Kidney (tissue), 13 donors: ENCODE measurements at regions not wholly inside any gene's neighbourhood (a gene's known extent, or its start where the extent isn't known, plus 50 kb on each side); places are given as distances from the start of the nearest gene placed in this dataset.

Experiments
- DNase-seq, 5 donors: peaks; one replicate each; pipeline ENCODE4 v3.0.0-alpha.2; 2013 to 2020
- FAIRE-seq: peaks from 2 replicates; lab custom pipeline; 2012; peaks lifted over from hg19 to GRCh38; lab: Jason Lieb, UNC
- H3K27ac ChIP-seq, 2 donors: one replicate each; pipeline ENCODE4 v1.7.0; 2013; ENCODE audit warnings: low read depth in 2 of 2, low read length in 2 of 2, inconsistent platforms in 1 of 2
- H3K27me3 ChIP-seq: one replicate; pipeline ENCODE4 v1.7.1; 2013; ENCODE audit warnings: low read length, inconsistent platforms; ENCODE audit not compliant: control insufficient read depth, insufficient read depth
- H3K36me3 ChIP-seq, 3 donors: one replicate each; pipeline versions ENCODE4 v1.7.0 to v1.7.1; 2013; ENCODE audit warnings: low read length in 3 of 3, control low read depth in 1 of 3, inconsistent platforms in 1 of 3; ENCODE audit not compliant: insufficient read depth in 3 of 3, control insufficient read depth in 2 of 3
- H3K4me1 ChIP-seq, 3 donors: one replicate each; pipeline versions ENCODE4 v1.7.0 to v1.7.1; 2013; ENCODE audit warnings: low read length in 3 of 3, inconsistent platforms in 1 of 3, low read depth in 1 of 3; ENCODE audit not compliant: control insufficient read depth in 2 of 3, insufficient read depth in 2 of 3
- H3K4me3 ChIP-seq, 3 donors: one replicate each; pipeline versions ENCODE4 v1.7.0 to v1.8.1; 2013; ENCODE audit warnings: low read length in 3 of 3, control low read depth in 1 of 3, inconsistent platforms in 1 of 3
- H3K9ac ChIP-seq, 3 donors: one replicate each; pipeline versions ENCODE4 v1.7.0 to v1.7.1; 2013; ENCODE audit warnings: low read length in 3 of 3, control low read depth in 1 of 3, inconsistent platforms in 1 of 3
- H3K9me3 ChIP-seq, 3 donors: one replicate each; pipeline versions ENCODE4 v1.7.0 to v1.7.1; 2013; ENCODE audit warnings: low read length in 3 of 3, control low read depth in 1 of 3, inconsistent platforms in 1 of 3; ENCODE audit not compliant: control insufficient read depth in 2 of 3, insufficient read depth in 1 of 3
- intact Hi-C: fragments of 100-400 bp; cut with DNase I; formaldehyde crosslinking; loops from one replicate; pipeline ENCODE4 v1.11.1; 2022
- TF ChIP-seq, protein P1 (sequence below): IDR thresholded peaks from 3 replicates; pipeline ENCODE4 v1.5.1; 2012; ENCODE audit warnings: mild to moderate bottlenecking, moderate library complexity, borderline replicate concordance; ENCODE audit not compliant: insufficient read depth; ENCODE audit errors: extremely low read depth
- donor health status: control.
- donor health status: control.
- donor health status: control.
- donor health status: control.
- donor health status: control.
- donor health status: DM: yes; HTN: yes; CAD: no.
- donor health status: Normal renal cell carcinoma (clear cell type).

DNA sequence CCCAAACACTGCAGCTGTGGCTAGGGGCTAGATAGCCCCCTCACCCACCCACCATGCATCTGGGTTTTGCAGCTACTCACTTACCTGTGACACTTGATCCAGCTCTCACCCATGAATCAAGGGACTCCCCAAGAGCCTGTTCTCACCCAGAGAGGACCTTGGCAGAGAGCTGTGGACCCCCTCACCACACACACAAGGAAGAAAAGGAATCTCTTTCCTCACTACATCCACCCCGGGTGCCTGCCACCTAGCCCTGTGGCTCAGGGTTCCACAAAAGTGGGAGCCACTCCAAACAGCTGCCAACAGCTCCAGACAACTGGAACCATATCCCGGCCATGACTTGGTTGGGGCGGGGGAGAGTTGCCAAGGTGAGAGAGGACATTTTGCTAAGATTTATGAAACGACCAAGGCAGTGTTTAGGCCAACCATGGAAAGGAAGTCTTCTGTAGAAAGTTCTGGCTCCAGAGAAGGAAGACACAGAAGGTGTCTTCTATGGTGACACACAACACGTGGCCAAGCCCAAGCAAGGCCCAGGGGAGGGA lies 522.1 kb upstream of the RAB6C start:
- no peaks in the 10 kb centered on the region for H3K4me1 ChIP-seq
- TF ChIP-seq, protein P1, sequence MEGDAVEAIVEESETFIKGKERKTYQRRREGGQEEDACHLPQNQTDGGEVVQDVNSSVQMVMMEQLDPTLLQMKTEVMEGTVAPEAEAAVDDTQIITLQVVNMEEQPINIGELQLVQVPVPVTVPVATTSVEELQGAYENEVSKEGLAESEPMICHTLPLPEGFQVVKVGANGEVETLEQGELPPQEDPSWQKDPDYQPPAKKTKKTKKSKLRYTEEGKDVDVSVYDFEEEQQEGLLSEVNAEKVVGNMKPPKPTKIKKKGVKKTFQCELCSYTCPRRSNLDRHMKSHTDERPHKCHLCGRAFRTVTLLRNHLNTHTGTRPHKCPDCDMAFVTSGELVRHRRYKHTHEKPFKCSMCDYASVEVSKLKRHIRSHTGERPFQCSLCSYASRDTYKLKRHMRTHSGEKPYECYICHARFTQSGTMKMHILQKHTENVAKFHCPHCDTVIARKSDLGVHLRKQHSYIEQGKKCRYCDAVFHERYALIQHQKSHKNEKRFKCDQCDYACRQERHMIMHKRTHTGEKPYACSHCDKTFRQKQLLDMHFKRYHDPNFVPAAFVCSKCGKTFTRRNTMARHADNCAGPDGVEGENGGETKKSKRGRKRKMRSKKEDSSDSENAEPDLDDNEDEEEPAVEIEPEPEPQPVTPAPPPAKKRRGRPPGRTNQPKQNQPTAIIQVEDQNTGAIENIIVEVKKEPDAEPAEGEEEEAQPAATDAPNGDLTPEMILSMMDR, result no peak
- intact Hi-C loops, result no loop called here
- DNase-seq, result peak in 1 of 5 donors; percentile 29
- H3K36me3 ChIP-seq, result no peaks in the 10 kb centered on the region
- H3K27me3 ChIP-seq, result no peaks in the 10 kb centered on the region
- no peak overlapping the region for H3K4me3 ChIP-seq
- H3K27ac ChIP-seq, result no peak overlapping the region
- FAIRE-seq, result no peak
- no peak overlapping the region for H3K9ac ChIP-seq
- no peaks in the 10 kb centered on the region for H3K9me3 ChIP-seq

DNA sequence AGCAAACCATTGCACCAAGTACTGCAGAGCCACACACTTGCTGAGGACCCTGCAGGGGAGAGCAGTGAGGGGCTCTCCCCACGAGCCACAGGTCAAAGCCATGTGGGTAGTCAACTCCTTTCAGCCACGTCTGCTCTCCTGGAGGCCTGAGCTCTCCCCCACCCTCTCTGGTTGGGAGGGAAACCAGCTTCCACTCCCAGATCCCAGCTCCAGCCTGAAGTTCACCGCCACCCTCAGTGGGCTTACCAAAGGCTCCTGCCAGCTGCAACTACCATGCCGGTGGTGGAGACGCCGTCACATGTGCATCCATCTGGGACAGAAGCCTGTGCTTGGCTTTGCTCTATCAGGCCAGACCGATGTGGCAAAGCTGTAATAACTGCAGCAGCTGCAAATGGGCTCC lies 521.5 kb upstream of the RAB6C start:
- TF ChIP-seq, protein P1, result no peak
- H3K4me1 ChIP-seq, result no peaks in the 10 kb centered on the region
- H3K36me3 ChIP-seq, result no peaks in the 10 kb centered on the region
- FAIRE-seq (no peak), DNase-seq (no peak)
- H3K27me3 ChIP-seq, result no peaks in the 10 kb centered on the region
- no peaks in the 10 kb centered on the region for H3K9me3 ChIP-seq
- no peak overlapping the region for H3K27ac ChIP-seq
- intact Hi-C loops, result no loop called here
- no peak overlapping the region for H3K9ac ChIP-seq
- H3K4me3 ChIP-seq, result no peak overlapping the region

DNA sequence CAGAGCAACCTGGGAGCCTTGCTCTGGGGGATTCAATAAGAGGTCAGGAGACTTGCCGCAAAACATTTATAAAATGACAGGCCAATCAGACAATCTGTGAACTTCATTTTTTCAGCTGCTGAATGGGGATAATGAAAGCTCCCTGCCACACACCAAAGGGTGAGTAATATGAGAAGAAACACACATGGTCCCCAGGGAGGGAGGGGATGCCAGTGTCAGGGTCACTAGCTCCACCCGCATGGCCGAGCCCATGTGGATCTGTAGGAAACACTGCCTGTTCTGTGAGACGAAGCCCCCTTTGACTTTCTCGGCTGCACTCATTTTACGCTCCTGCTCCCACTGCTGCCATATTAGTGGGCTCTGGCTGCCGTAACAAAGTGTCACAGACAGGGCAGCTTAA lies 521.0 kb upstream of the RAB6C start:
- FAIRE-seq (no peak), DNase-seq (peak in 2 of 5 donors; percentile 21 to 28)
- Histone ChIP-seq H3K9ac (no peak overlapping the region), H3K4me1 (no peaks in the 10 kb centered on the region), H3K27me3 (no peaks in the 10 kb centered on the region), H3K36me3 (no peaks in the 10 kb centered on the region), H3K4me3 (no peak overlapping the region), H3K9me3 (no peaks in the 10 kb centered on the region), H3K27ac (no peak overlapping the region)
- TF ChIP-seq, protein P1, result no peak
- intact Hi-C loops, result no loop called here
